ENCODE measurements at regions not wholly inside any gene's neighbourhood (a gene's known extent, or its start where the extent isn't known, plus 50 kb on each side); places are given as distances from the start of the nearest gene placed in this dataset.
"Not testable (repeated sequence)": the region's sequence is repeated elsewhere in the genome, so short reads cannot be mapped to it uniquely, and the experiment has no call there.

- FAIRE-seq = no peak
- no peak for DNase-seq (ENCODE audit: insufficient read length, low spot score)
- TF ChIP-seq POLR2A (IDR thresholded peaks at IDR 0.05; ENCODE audit: low read depth, low read length) = no peak
- TF ChIP-seq PAX5 (IDR thresholded peaks at IDR 0.05; ENCODE audit: insufficient read depth, low read length, severe bottlenecking) = no peak
- no peak for TF ChIP-seq TAF1 (IDR thresholded peaks at IDR 0.05; ENCODE audit: low read depth, low read length)
- TF ChIP-seq POU2F2 (IDR thresholded peaks at IDR 0.05; ENCODE audit: low read depth, low read length) = no peak
- no peak for TF ChIP-seq SPI1 (IDR thresholded peaks at IDR 0.05; ENCODE audit: low read depth, low read length)
- no peak for TF ChIP-seq POLR2AphosphoS5 (IDR thresholded peaks at IDR 0.05; ENCODE audit: low read depth, low read length)
These were observed 544.9 kb downstream of the KCNT2 start for GRCh38 chr1:196063294-196063693.

- DNase-seq (ENCODE audit: insufficient read length, low spot score) (no peak), FAIRE-seq (no peak)
- TF ChIP-seq TAF1 (IDR thresholded peaks at IDR 0.05; ENCODE audit: low read depth, low read length) (no peak), POLR2A (IDR thresholded peaks at IDR 0.05; ENCODE audit: low read depth, low read length) (no peak), PAX5 (IDR thresholded peaks at IDR 0.05; ENCODE audit: insufficient read depth, low read length, severe bottlenecking) (no peak), POU2F2 (IDR thresholded peaks at IDR 0.05; ENCODE audit: low read depth, low read length) (no peak), SPI1 (IDR thresholded peaks at IDR 0.05; ENCODE audit: low read depth, low read length) (no peak), POLR2AphosphoS5 (IDR thresholded peaks at IDR 0.05; ENCODE audit: low read depth, low read length) (no peak)
These were observed 547.7 kb downstream of the KCNT2 start for GRCh38 chr1:196060539-196060938.

GRCh38 chr1:196059210-196059609, 549.0 kb downstream of the KCNT2 start:
- FAIRE-seq = no peak
- no peak for TF ChIP-seq TAF1 (IDR thresholded peaks at IDR 0.05; ENCODE audit: low read depth, low read length)
- no peak for TF ChIP-seq POU2F2 (IDR thresholded peaks at IDR 0.05; ENCODE audit: low read depth, low read length)
- DNase-seq (ENCODE audit: insufficient read length, low spot score) = no peak

- DNase-seq (ENCODE audit: insufficient read length, low spot score) (no peak), FAIRE-seq (no peak)
These were observed 551.3 kb downstream of the KCNT2 start for GRCh38 chr1:196056966-196057365.

DNA sequence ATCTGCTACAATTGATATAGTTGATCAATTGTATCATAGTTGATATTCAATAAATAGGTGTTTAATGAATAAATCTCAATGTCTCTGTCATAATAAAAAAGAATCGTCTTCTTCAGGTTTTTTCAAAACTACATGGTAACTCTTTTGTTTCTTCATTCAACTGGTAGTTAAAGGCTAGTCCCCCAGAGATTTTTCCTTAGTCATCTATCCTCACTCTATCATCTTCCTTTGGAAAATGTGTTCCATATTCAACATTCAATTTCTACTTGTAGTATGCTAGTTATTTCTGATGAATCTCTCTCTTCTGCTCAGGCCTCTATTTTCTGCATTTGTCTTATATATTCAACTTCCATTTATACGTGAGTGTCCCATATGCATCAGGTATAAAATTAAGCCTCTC, 558.8 kb downstream of the KCNT2 start:
- DNase-seq (ENCODE audit: insufficient read length, low spot score) = no peak
- TF ChIP-seq POLR2A (IDR thresholded peaks at IDR 0.05; ENCODE audit: low read depth, low read length) (no peak), TAF1 (IDR thresholded peaks at IDR 0.05; ENCODE audit: low read depth, low read length) (no peak), POU2F2 (IDR thresholded peaks at IDR 0.05; ENCODE audit: low read depth, low read length) (no peak), POLR2AphosphoS5 (IDR thresholded peaks at IDR 0.05; ENCODE audit: low read depth, low read length) (no peak), SPI1 (IDR thresholded peaks at IDR 0.05; ENCODE audit: low read depth, low read length) (no peak), PAX5 (IDR thresholded peaks at IDR 0.05; ENCODE audit: insufficient read depth, low read length, severe bottlenecking) (no peak)
- no peak for FAIRE-seq

More at GRCh38 chr1:196056966-196057365, 551.3 kb downstream of the KCNT2 start:
- TF ChIP-seq PAX5 (IDR thresholded peaks at IDR 0.05; ENCODE audit: insufficient read depth, low read length, severe bottlenecking) = no peak
- no peak for TF ChIP-seq TAF1 (IDR thresholded peaks at IDR 0.05; ENCODE audit: low read depth, low read length)
- no peak for TF ChIP-seq POLR2AphosphoS5 (IDR thresholded peaks at IDR 0.05; ENCODE audit: low read depth, low read length)
- TF ChIP-seq POU2F2 (IDR thresholded peaks at IDR 0.05; ENCODE audit: low read depth, low read length) = no peak
- no peak for TF ChIP-seq POLR2A (IDR thresholded peaks at IDR 0.05; ENCODE audit: low read depth, low read length)
- TF ChIP-seq SPI1 (IDR thresholded peaks at IDR 0.05; ENCODE audit: low read depth, low read length) = no peak

- DNase-seq (ENCODE audit: insufficient read length, low spot score) (no peak), FAIRE-seq (no peak)
- TF ChIP-seq POU2F2 (IDR thresholded peaks at IDR 0.05; ENCODE audit: low read depth, low read length) (no peak), PAX5 (IDR thresholded peaks at IDR 0.05; ENCODE audit: insufficient read depth, low read length, severe bottlenecking) (no peak)
These were observed 565.0 kb downstream of the KCNT2 start for GRCh38 chr1:196043268-196043667.

DNA sequence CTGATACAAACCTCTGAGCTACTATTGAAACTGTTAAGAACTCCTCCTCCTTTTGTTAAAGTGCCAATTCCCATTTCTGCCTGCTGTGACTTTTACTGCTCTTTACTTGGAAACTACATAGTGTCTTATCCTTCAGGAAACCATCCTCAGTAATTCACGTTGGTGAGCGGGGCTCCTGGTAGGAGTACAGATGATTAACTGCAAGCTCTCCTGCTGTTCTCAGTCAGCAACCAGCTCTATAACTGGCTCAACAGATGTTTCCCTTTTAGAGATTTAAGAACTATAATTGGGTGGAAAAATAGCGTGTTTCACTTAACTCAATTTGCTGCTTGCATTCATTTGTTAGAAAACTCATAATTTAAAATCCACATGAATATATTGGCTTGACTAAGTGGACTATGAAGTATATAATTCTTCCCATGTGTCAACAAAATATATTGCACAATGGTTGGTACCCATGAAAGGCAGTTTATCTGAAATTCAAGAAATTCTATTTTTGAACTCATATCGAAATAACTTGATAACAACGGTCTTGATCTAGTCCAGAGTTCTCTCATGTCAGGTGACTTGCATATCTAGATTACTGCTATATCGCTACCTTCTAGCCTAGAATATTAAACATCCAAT, 574.0 kb downstream of the KCNT2 start:
- TF ChIP-seq PAX5 (IDR thresholded peaks at IDR 0.05; ENCODE audit: insufficient read depth, low read length, severe bottlenecking) (no peak), POLR2A (IDR thresholded peaks at IDR 0.05; ENCODE audit: low read depth, low read length) (no peak), POLR2AphosphoS5 (IDR thresholded peaks at IDR 0.05; ENCODE audit: low read depth, low read length) (no peak), TAF1 (IDR thresholded peaks at IDR 0.05; ENCODE audit: low read depth, low read length) (no peak), SPI1 (IDR thresholded peaks at IDR 0.05; ENCODE audit: low read depth, low read length) (no peak), POU2F2 (IDR thresholded peaks at IDR 0.05; ENCODE audit: low read depth, low read length) (no peak)
- FAIRE-seq = no peak
- no peak for DNase-seq (ENCODE audit: insufficient read length, low spot score)

DNA sequence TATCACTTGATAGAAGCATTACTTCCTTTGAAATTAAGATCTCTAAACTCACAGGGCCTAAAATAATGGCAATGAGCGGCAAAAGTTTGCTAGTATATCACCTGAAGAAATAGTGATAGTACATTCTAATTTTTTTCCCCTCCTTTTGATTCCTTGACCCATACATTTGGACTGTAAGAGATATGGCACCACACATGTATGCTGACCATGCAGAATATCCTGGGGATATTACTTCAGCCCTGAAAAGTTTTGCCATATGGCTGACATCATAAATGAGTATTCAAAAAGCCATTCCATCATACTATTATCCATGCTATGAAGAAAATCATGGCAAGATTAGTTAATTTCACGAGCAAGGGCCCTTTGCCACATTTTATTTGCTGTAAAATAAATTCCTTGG, 576.9 kb downstream of the KCNT2 start:
- FAIRE-seq; DNase-seq (ENCODE audit: insufficient read length, low spot score): not testable (repeated sequence)

GRCh38 chr1:196030455-196030854, 577.8 kb downstream of the KCNT2 start:
- TF ChIP-seq POU2F2 (IDR thresholded peaks at IDR 0.05; ENCODE audit: low read depth, low read length) (no peak), SPI1 (IDR thresholded peaks at IDR 0.05; ENCODE audit: low read depth, low read length) (no peak), POLR2AphosphoS5 (IDR thresholded peaks at IDR 0.05; ENCODE audit: low read depth, low read length) (no peak), POLR2A (IDR thresholded peaks at IDR 0.05; ENCODE audit: low read depth, low read length) (no peak), TAF1 (IDR thresholded peaks at IDR 0.05; ENCODE audit: low read depth, low read length) (no peak), PAX5 (IDR thresholded peaks at IDR 0.05; ENCODE audit: insufficient read depth, low read length, severe bottlenecking) (no peak)
- FAIRE-seq = no peak
- DNase-seq (ENCODE audit: insufficient read length, low spot score) = no peak

DNA sequence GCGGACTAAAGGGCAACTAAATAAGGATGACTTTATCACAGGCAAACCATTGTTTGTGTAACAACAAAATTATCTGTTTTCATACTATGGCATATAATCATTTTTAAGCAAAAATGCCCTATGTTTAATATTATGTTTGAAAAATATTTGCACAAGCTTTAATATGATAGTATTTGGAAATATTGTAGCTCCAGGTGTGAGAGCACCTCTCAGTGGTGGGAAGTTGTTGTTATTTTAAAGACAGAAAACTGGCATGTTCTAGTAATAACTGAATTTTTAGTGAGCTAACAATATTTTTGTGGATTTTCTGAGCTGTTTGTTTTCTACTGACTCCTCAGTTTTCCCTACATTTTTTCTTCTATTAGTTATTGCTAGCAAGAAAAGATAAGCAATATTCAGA, 578.8 kb downstream of the KCNT2 start:
- FAIRE-seq (no peak), DNase-seq (ENCODE audit: insufficient read length, low spot score) (no peak)
- TF ChIP-seq POU2F2 (IDR thresholded peaks at IDR 0.05; ENCODE audit: low read depth, low read length) = no peak
- no peak for TF ChIP-seq TAF1 (IDR thresholded peaks at IDR 0.05; ENCODE audit: low read depth, low read length)
- TF ChIP-seq POLR2A (IDR thresholded peaks at IDR 0.05; ENCODE audit: low read depth, low read length) = no peak
- TF ChIP-seq SPI1 (IDR thresholded peaks at IDR 0.05; ENCODE audit: low read depth, low read length) = no peak
- TF ChIP-seq PAX5 (IDR thresholded peaks at IDR 0.05; ENCODE audit: insufficient read depth, low read length, severe bottlenecking) = no peak
- TF ChIP-seq POLR2AphosphoS5 (IDR thresholded peaks at IDR 0.05; ENCODE audit: low read depth, low read length) = no peak
